Caco-2 (cell line): ENCODE measurements at regions not wholly inside any gene's neighbourhood (a gene's known extent, or its start where the extent isn't known, plus 50 kb on each side); places are given as distances from the start of the nearest gene placed in this dataset.

Source experiments
- BruUV-seq: library from RNA; stranded (reverse); fragments of 400-500 nt; replicated peaks from 2 replicates; lab custom pipeline; 2021; lab: Mats Ljungman, UMichigan
- CTCF ChIA-PET: fragments of 300-600 bp; sonication (Branson Sonifier 250); formaldehyde crosslinking; loops from one replicate; lab custom pipeline; 2022; ENCODE audit warnings: antibody characterized with exemption; lab: Charles Lee
- POLR2A ChIA-PET: fragments of 300-600 bp; sonication (Branson Sonifier 250); formaldehyde crosslinking; loops from one replicate; lab custom pipeline; 2022; ENCODE audit warnings: antibody characterized with exemption; lab: Charles Lee
- DNase-seq, 2 experiments: peaks; one replicate each; pipeline versions ENCODE4 v3.0.0 to v3.0.0-alpha.2; 2020 to 2022
- H3K27me3 ChIP-seq: replicated peaks from 2 replicates; pipeline ENCODE4 v1.6.0; 2011; ENCODE audit warnings: low read length; ENCODE audit not compliant: control insufficient read depth, insufficient read depth
- H3K36me3 ChIP-seq: 2 replicates; pipeline ENCODE4 v1.5.1; 2011; ENCODE audit warnings: low read length; ENCODE audit not compliant: control insufficient read depth, insufficient read depth
- H3K4me1 ChIP-seq: fragments of 250-450 bp; sonication (Bioruptor Pico); 2 replicates; pipeline ENCODE4 v1.5.1; 2020; ENCODE audit warnings: mild to moderate bottlenecking
- H3K4me3 ChIP-seq: 2 replicates; pipeline ENCODE4 v1.5.1; 2011; ENCODE audit warnings: low read depth, mild to moderate bottlenecking, control low read depth, low read length
- H3K9me3 ChIP-seq: fragments of 250-450 bp; sonication (Bioruptor Pico); 2 replicates; pipeline ENCODE4 v1.5.1; 2020; ENCODE audit warnings: mild to moderate bottlenecking, moderate library complexity
- H3K27ac Mint-ChIP-seq: one replicate; pipeline ENCODE4 v1.8.0; 2022; ENCODE audit warnings: mixed read lengths; ENCODE audit not compliant: unreplicated experiment
- H3K27me3 Mint-ChIP-seq: one replicate; pipeline ENCODE4 v1.8.0; 2022; ENCODE audit warnings: mixed read lengths; ENCODE audit not compliant: insufficient read depth, unreplicated experiment
- H3K36me3 Mint-ChIP-seq: one replicate; pipeline ENCODE4 v1.8.0; 2022; ENCODE audit warnings: mild to moderate bottlenecking, mixed read lengths; ENCODE audit not compliant: insufficient read depth, unreplicated experiment
- H3K4me1 Mint-ChIP-seq: one replicate; pipeline ENCODE4 v1.8.0; 2022; ENCODE audit warnings: low read depth, mixed read lengths; ENCODE audit not compliant: unreplicated experiment
- H3K4me3 Mint-ChIP-seq: one replicate; pipeline ENCODE4 v1.8.0; 2022; ENCODE audit warnings: mild to moderate bottlenecking, moderate library complexity, mixed read lengths; ENCODE audit not compliant: unreplicated experiment
- H3K9me3 Mint-ChIP-seq: one replicate; pipeline ENCODE4 v1.8.0; 2022; ENCODE audit warnings: mixed read lengths; ENCODE audit not compliant: unreplicated experiment
- CTCF ChIP-seq, 2 experiments: fragments of 200-600 bp in 1 of 2; IDR thresholded peaks; 1 replicate in 1 of 2; 2 replicates in 1 of 2; pipeline versions ENCODE4 v1.5.1 to v1.8.0; 2011 to 2022; ENCODE audit warnings: antibody characterized with exemption in 1 of 2, control low read depth in 1 of 2, inconsistent platforms in 1 of 2, low read depth in 1 of 2, low read length in 1 of 2, mild to moderate bottlenecking in 1 of 2, moderate library complexity in 1 of 2; ENCODE audit not compliant: insufficient read depth in 1 of 2, severe bottlenecking in 1 of 2, unreplicated experiment in 1 of 2
- intact Hi-C: fragments of 100-400 bp; cut with micrococcal nuclease; formaldehyde crosslinking; loops from one replicate; pipeline ENCODE4 v1.10.0; 2022; ENCODE audit not compliant: unreplicated experiment

GRCh38 chr3:72460205-72461174 is 387.8 kb downstream of the SHQ1 start:
- no TSS peak for BruUV-seq
- Mint-ChIP-seq H3K27ac (peak overlapping the region; percentile 46), H3K4me3 (no peak overlapping the region), H3K36me3 (peaks cover 19% of the 10 kb centered on the region), H3K4me1 (peaks cover 22% of the 10 kb centered on the region), H3K9me3 (no peaks in the 10 kb centered on the region), H3K27me3 (peaks cover 3% of the 10 kb centered on the region)
- no peaks in the 10 kb centered on the region for H3K9me3 ChIP-seq
- TF ChIP-seq CTCF (IDR thresholded peaks at IDR 0.05; ENCODE audit: insufficient read depth in 1 of 2, low read depth in 1 of 2, low read length in 1 of 2, severe bottlenecking in 1 of 2, unreplicated experiment in 1 of 2) = no peak
- H3K4me3 ChIP-seq = no peak overlapping the region
- DNase-seq = no peak
- intact Hi-C loops = no loop called here
- CTCF ChIA-PET = no interaction called here
- POLR2A ChIA-PET = no interaction called here
- H3K36me3 ChIP-seq = no peaks in the 10 kb centered on the region
- H3K4me1 ChIP-seq = peaks cover 34% of the 10 kb centered on the region
- no peaks in the 10 kb centered on the region for H3K27me3 ChIP-seq

GRCh38 chr3:72459588-72459987 is 388.7 kb downstream of the SHQ1 start:
- TF ChIP-seq CTCF (IDR thresholded peaks at IDR 0.05; ENCODE audit: insufficient read depth in 1 of 2, low read depth in 1 of 2, low read length in 1 of 2, severe bottlenecking in 1 of 2, unreplicated experiment in 1 of 2) = no peak
- Mint-ChIP-seq H3K27me3 (no peaks in the 10 kb centered on the region), H3K27ac (peak overlapping the region; percentile 85), H3K4me3 (no peak overlapping the region), H3K4me1 (peaks cover 22% of the 10 kb centered on the region), H3K36me3 (peaks cover 21% of the 10 kb centered on the region), H3K9me3 (no peaks in the 10 kb centered on the region)
- Histone ChIP-seq H3K4me1 (peaks cover 34% of the 10 kb centered on the region), H3K4me3 (no peak overlapping the region), H3K36me3 (no peaks in the 10 kb centered on the region), H3K9me3 (no peaks in the 10 kb centered on the region), H3K27me3 (no peaks in the 10 kb centered on the region)
- BruUV-seq = no TSS peak
- POLR2A ChIA-PET = no interaction called here
- DNase-seq = no peak
- intact Hi-C loops = no loop called here
- CTCF ChIA-PET = no interaction called here

GRCh38 chr3:72458375-72458774 is 389.9 kb downstream of the SHQ1 start:
- DNase-seq = peak; percentile 63 to 64
- CTCF ChIA-PET = no interaction called here
- intact Hi-C loops = no loop called here

More at GRCh38 chr3:72458375-72458774, 389.9 kb downstream of the SHQ1 start:
- no peaks in the 10 kb centered on the region for H3K27me3 Mint-ChIP-seq
- H3K27me3 ChIP-seq = no peaks in the 10 kb centered on the region
- H3K4me1 Mint-ChIP-seq = peaks cover 22% of the 10 kb centered on the region
- H3K9me3 ChIP-seq = no peaks in the 10 kb centered on the region
- no peak overlapping the region for H3K4me3 ChIP-seq
- POLR2A ChIA-PET = no interaction called here
- H3K9me3 Mint-ChIP-seq = no peaks in the 10 kb centered on the region
- peak overlapping the region; percentile 85 for H3K27ac Mint-ChIP-seq
- peaks cover 34% of the 10 kb centered on the region for H3K4me1 ChIP-seq
- no peaks in the 10 kb centered on the region for H3K36me3 ChIP-seq
- no peak for TF ChIP-seq CTCF (IDR thresholded peaks at IDR 0.05; ENCODE audit: insufficient read depth in 1 of 2, low read depth in 1 of 2, low read length in 1 of 2, severe bottlenecking in 1 of 2, unreplicated experiment in 1 of 2)
- no TSS peak for BruUV-seq
- peak overlapping the region; percentile 36 for H3K4me3 Mint-ChIP-seq
- H3K36me3 Mint-ChIP-seq = peaks cover 21% of the 10 kb centered on the region
